ACC112 (cell line): ENCODE measurements at regions not wholly inside any gene's neighbourhood (a gene's known extent, or its start where the extent isn't known, plus 50 kb on each side); places are given as distances from the start of the nearest gene placed in this dataset.

ENCODE experiments used
- H2AFZ ChIP-seq: fragments of 200-600 bp; sonication (generic); one replicate; pipeline ENCODE4 v1.6.0; 2017; ENCODE audit warnings: antibody characterized with exemption, low read length; ENCODE audit not compliant: unreplicated experiment
- H3K27ac ChIP-seq: fragments of 200-600 bp; sonication (generic); 2 replicates; pipeline ENCODE4 v1.5.1; 2014; ENCODE audit warnings: low read depth, mild to moderate bottlenecking, antibody characterized with exemption, low read length, moderate library complexity
- H3K27me3 ChIP-seq: fragments of 200-600 bp; sonication (generic); 2 replicates; pipeline ENCODE4 v1.6.1; 2014; ENCODE audit warnings: mild to moderate bottlenecking, antibody characterized with exemption, low read length, moderate library complexity, mixed read lengths; ENCODE audit not compliant: insufficient read depth
- H3K36me3 ChIP-seq: fragments of 200-600 bp; sonication (generic); 2 replicates; pipeline ENCODE4 v1.6.1; 2016; ENCODE audit warnings: mild to moderate bottlenecking, antibody characterized with exemption, low read length, moderate library complexity, mixed read lengths; ENCODE audit not compliant: insufficient read depth
- H3K4me1 ChIP-seq: fragments of 200-600 bp; sonication (generic); one replicate; pipeline ENCODE4 v1.6.1; 2016; ENCODE audit warnings: low read length, mixed read lengths; ENCODE audit not compliant: insufficient read depth, unreplicated experiment, control insufficient read depth
- H3K4me3 ChIP-seq: fragments of 200-600 bp; sonication (generic); 2 replicates; pipeline ENCODE4 v1.5.1; 2014; ENCODE audit warnings: mild to moderate bottlenecking, low read depth, low read length
- H3K79me2 ChIP-seq: fragments of 200-600 bp; sonication (generic); one replicate; pipeline ENCODE4 v1.6.0; 2016; ENCODE audit warnings: low read length; ENCODE audit not compliant: control insufficient read depth, unreplicated experiment, insufficient read depth

DNA sequence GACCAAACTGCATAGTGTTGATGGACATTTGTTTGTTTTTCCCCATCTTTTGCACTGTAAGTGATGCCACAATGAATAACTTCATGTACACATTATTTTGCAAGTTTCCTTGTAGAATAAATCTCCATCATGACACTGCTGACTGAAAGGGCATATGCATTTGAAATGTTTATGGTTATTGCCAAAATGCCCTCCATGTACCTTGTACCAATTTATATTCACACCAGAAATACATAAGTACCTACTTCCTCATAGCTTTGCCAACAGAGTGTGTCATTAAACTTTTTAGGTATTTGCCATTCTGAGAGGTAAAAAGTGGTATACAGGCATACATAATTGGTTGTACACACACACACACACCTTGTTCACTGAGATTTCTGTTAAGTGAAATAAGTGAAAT lies 361.0 kb upstream of the PCSK5 start:
- Histone ChIP-seq H3K36me3 (no peaks in the 10 kb centered on the region), H3K4me1 (no peaks in the 10 kb centered on the region)

DNA sequence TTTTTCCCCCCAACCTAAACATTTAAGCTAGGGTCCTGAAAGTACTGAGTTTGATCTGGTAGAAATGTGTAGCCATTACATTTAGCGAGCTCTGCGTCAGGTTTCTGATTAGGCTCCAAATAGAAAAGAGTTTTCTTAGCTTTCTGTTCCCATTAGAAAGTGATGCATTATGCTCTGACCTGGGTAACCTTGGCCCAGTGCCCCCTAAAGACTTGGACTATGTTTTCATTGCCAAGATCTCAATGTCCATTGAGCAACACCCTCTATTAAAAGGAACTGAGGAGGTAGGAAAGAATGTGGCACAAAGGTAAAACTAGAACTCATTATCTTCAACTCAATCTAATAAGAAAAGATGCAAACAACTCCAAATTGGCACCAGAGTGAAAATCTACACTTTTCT lies 358.9 kb upstream of the PCSK5 start:
- no peaks in the 10 kb centered on the region for H3K4me1 ChIP-seq
- no peaks in the 10 kb centered on the region for H3K79me2 ChIP-seq
- H3K4me3 ChIP-seq, result no peak overlapping the region
- no peaks in the 10 kb centered on the region for H3K27me3 ChIP-seq
- no peak overlapping the region for H3K27ac ChIP-seq
- no peaks in the 10 kb centered on the region for H3K36me3 ChIP-seq
- H2AFZ ChIP-seq, result no peak overlapping the region

More for the DNA sequence above, 361.0 kb upstream of the PCSK5 start:
- no peaks in the 10 kb centered on the region for H3K27me3 ChIP-seq
- H3K27ac ChIP-seq, result no peak overlapping the region
- no peaks in the 10 kb centered on the region for H3K79me2 ChIP-seq
- H3K4me3 ChIP-seq, result no peak overlapping the region
- no peak overlapping the region for H2AFZ ChIP-seq

DNA sequence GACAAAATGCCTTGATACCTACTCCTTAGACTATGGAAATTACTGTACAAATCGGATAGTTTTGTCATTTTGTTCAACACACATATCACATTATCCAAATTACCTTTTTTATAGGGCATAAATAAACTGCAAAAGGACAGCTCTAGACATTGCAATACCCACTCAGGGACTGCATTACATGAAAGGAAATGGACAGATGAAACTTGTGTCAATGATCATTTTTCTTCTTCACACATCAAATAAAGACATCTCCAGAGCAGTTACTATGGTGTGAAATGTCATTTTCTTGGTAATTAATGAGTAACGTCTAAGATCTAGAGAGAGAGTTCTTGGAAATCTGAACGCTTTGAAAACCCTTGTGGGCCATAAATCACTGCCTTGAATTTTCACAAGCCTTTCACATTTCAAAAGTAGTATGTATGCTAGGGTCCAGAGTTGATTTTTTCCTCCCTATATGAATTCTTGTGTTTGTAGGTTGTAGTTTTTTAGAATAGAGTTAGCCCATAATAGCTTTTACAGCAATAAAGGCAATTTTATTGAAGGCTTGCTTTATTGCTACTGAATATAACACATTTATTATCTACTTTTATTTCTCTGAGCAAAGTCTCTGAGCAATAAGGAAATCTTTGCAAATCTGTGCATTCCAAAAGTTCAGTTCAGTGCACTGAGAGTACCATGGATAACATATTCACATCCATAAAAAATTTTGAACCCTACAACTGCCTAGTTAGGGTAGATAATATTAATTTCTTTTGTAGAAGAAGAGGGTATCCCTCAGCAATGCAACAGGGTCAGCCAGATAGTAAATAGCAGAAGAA lies 358.0 kb upstream of the PCSK5 start:
- no peak overlapping the region for H2AFZ ChIP-seq
- H3K27me3 ChIP-seq, result no peaks in the 10 kb centered on the region
- H3K36me3 ChIP-seq, result no peaks in the 10 kb centered on the region
- H3K79me2 ChIP-seq, result no peaks in the 10 kb centered on the region
- H3K4me3 ChIP-seq, result no peak overlapping the region
- H3K27ac ChIP-seq, result no peak overlapping the region
- no peaks in the 10 kb centered on the region for H3K4me1 ChIP-seq

- H3K27ac ChIP-seq, result no peak overlapping the region
These were observed 350.9 kb upstream of the PCSK5 start for GRCh38 chr9:75539523-75539922.

DNA sequence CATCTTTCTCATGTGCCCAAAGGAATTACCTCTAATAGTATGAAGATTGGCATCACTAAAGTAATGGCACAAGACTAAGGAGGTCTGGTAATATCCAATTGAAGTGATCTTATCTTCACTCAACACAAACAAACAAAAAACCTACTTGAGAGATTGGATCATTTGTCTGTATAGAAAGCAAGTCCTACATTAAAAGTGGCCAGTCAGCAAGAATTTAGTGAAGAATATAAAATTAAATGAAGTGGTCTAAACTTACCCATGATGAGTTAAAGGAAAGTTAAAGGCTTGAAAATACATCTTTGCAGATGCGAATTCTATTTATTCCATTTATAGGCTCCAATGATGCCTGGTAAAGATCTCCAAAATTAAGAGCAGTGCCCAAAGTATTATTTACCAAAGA lies 350.3 kb upstream of the PCSK5 start:
- no peaks in the 10 kb centered on the region for H3K36me3 ChIP-seq
- no peaks in the 10 kb centered on the region for H3K27me3 ChIP-seq
- H2AFZ ChIP-seq, result no peak overlapping the region
- no peak overlapping the region for H3K4me3 ChIP-seq
- no peak overlapping the region for H3K27ac ChIP-seq
- no peaks in the 10 kb centered on the region for H3K79me2 ChIP-seq
- no peaks in the 10 kb centered on the region for H3K4me1 ChIP-seq

More at GRCh38 chr9:75539523-75539922, 350.9 kb upstream of the PCSK5 start:
- Histone ChIP-seq H3K4me3 (no peak overlapping the region), H3K36me3 (no peaks in the 10 kb centered on the region), H2AFZ (no peak overlapping the region), H3K79me2 (no peaks in the 10 kb centered on the region), H3K27me3 (no peaks in the 10 kb centered on the region), H3K4me1 (no peaks in the 10 kb centered on the region)

DNA sequence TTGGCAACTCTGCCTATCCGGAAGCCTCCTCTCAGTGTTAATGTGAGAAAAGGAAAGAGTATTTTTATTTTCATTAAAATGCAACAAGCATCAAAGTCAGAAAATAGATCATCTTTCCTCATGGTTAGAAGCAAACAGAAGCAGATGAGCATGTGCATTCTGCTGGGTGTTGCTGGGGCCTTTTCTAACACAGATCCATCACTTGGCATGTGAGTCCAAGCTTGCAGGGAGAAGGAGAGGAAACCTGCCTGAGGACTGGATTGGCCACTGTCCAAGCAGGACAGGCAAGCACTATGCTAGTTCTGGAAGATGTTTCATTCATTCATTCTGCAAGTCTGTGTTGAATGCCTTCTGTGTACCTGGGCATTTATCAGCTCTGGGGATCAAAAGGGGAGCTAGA lies 348.7 kb upstream of the PCSK5 start:
- Histone ChIP-seq H3K4me3 (no peak overlapping the region), H3K27me3 (no peaks in the 10 kb centered on the region), H3K27ac (no peak overlapping the region), H3K79me2 (no peaks in the 10 kb centered on the region), H3K36me3 (no peaks in the 10 kb centered on the region), H3K4me1 (no peaks in the 10 kb centered on the region), H2AFZ (no peak overlapping the region)

GRCh38 chr9:75544815-75545214 lies 345.7 kb upstream of the PCSK5 start:
- no peak overlapping the region for H3K27ac ChIP-seq
- H2AFZ ChIP-seq, result no peak overlapping the region

GRCh38 chr9:75545287-75545686 lies 345.2 kb upstream of the PCSK5 start:
- Histone ChIP-seq H3K27me3 (no peaks in the 10 kb centered on the region), H3K4me3 (no peak overlapping the region), H3K4me1 (no peaks in the 10 kb centered on the region), H3K36me3 (no peaks in the 10 kb centered on the region), H3K27ac (no peak overlapping the region), H2AFZ (no peak overlapping the region), H3K79me2 (no peaks in the 10 kb centered on the region)

More at GRCh38 chr9:75544815-75545214, 345.7 kb upstream of the PCSK5 start:
- H3K79me2 ChIP-seq, result no peaks in the 10 kb centered on the region
- no peaks in the 10 kb centered on the region for H3K4me1 ChIP-seq
- no peaks in the 10 kb centered on the region for H3K27me3 ChIP-seq
- H3K36me3 ChIP-seq, result no peaks in the 10 kb centered on the region
- no peak overlapping the region for H3K4me3 ChIP-seq

DNA sequence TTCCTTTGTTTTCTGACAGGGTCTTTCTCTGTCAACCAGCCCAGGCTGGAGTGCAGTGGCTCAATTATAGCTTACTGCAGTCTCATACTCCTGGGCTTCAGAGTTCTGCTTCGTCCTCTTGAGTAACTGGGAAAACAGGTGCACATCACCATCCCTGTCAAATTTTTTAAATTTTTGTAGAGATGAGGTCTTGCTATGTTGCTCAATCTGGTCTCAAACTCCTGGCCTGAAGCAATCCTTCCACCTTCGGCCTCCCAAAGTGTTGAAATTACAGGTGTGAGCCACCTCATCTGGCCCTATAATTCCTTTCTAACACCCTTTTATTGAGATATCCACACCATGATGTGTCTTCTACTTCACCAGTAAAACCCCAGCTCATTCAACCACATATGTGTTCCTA lies 341.6 kb upstream of the PCSK5 start:
- Histone ChIP-seq H3K4me3 (no peak overlapping the region), H3K36me3 (no peaks in the 10 kb centered on the region), H3K27ac (no peak overlapping the region), H3K27me3 (no peaks in the 10 kb centered on the region), H2AFZ (no peak overlapping the region), H3K79me2 (no peaks in the 10 kb centered on the region), H3K4me1 (no peaks in the 10 kb centered on the region)

GRCh38 chr9:75551861-75552260 lies 338.6 kb upstream of the PCSK5 start:
- no peaks in the 10 kb centered on the region for H3K27me3 ChIP-seq
- H3K36me3 ChIP-seq, result no peaks in the 10 kb centered on the region
- H3K27ac ChIP-seq, result no peak overlapping the region

DNA sequence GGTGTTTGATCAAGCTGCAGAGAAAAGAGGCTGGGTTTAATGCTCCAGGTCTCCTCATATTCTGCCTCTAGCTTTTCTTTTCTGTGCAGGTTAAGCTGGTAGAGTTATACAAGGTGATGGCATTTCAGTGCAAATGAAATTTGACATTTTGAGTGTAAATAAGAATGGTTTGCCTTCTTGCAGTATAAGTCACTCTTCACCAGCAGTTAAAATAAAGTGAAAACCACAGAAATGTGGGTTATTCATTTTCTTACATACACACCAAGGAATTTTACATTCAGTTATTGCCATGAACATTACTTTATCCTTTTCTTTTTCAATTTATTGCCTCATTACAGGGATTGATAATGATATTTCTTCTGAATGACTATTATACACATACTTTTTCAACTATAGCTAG lies 337.5 kb upstream of the PCSK5 start:
- Histone ChIP-seq H2AFZ (no peak overlapping the region), H3K4me3 (no peak overlapping the region), H3K27me3 (no peaks in the 10 kb centered on the region), H3K27ac (no peak overlapping the region), H3K4me1 (no peaks in the 10 kb centered on the region), H3K36me3 (no peaks in the 10 kb centered on the region), H3K79me2 (no peaks in the 10 kb centered on the region)

More at GRCh38 chr9:75551861-75552260, 338.6 kb upstream of the PCSK5 start:
- H3K79me2 ChIP-seq, result no peaks in the 10 kb centered on the region
- no peak overlapping the region for H2AFZ ChIP-seq
- no peak overlapping the region for H3K4me3 ChIP-seq
- no peaks in the 10 kb centered on the region for H3K4me1 ChIP-seq
